Endodermal cell (in vitro differentiated cells): ENCODE measurements at regions not wholly inside any gene's neighbourhood (a gene's known extent, or its start where the extent isn't known, plus 50 kb on each side); places are given as distances from the start of the nearest gene placed in this dataset.

Source experiments
- DNase-seq: peaks from one replicate; pipeline ENCODE4 v3.0.0-alpha.2; 2017
- H3K27ac ChIP-seq: 2 replicates; pipeline ENCODE4 v1.5.1; 2013; ENCODE audit warnings: mild to moderate bottlenecking, low read depth, low read length, moderate library complexity
- H3K27me3 ChIP-seq: 2 replicates; pipeline ENCODE4 v1.6.1; 2013; ENCODE audit warnings: mild to moderate bottlenecking, low read length, moderate library complexity; ENCODE audit not compliant: insufficient read depth, control insufficient read depth, poor library complexity, severe bottlenecking
- H3K36me3 ChIP-seq: 2 replicates; pipeline ENCODE4 v1.7.0; 2013; ENCODE audit warnings: mild to moderate bottlenecking, low read length, moderate library complexity; ENCODE audit not compliant: control insufficient read depth, insufficient read depth
- H3K4me1 ChIP-seq: one replicate; pipeline ENCODE4 v1.7.0; 2013; ENCODE audit warnings: low read length; ENCODE audit not compliant: control insufficient read depth, insufficient read depth
- H3K4me3 ChIP-seq: 2 replicates; pipeline ENCODE4 v1.5.1; 2013; ENCODE audit warnings: mild to moderate bottlenecking, low read length, moderate library complexity
- H3K9ac ChIP-seq: 2 replicates; pipeline ENCODE4 v1.6.1; 2013; ENCODE audit warnings: mild to moderate bottlenecking, low read length, moderate library complexity; ENCODE audit not compliant: poor library complexity, severe bottlenecking; ENCODE audit errors: extremely low read depth
- H3K9me3 ChIP-seq: 2 replicates; pipeline ENCODE4 v1.6.1; 2013; ENCODE audit warnings: mild to moderate bottlenecking, low read length, moderate library complexity; ENCODE audit not compliant: control insufficient read depth
- H3K27ac Mint-ChIP-seq: 2 replicates; pipeline ENCODE4 v1.8.0; 2020; ENCODE audit warnings: mixed read lengths
- H3K27me3 Mint-ChIP-seq: 2 replicates; pipeline ENCODE4 v1.8.0; 2021; ENCODE audit warnings: mild to moderate bottlenecking, mixed read lengths; ENCODE audit not compliant: insufficient read depth
- H3K36me3 Mint-ChIP-seq: 2 replicates; pipeline ENCODE4 v1.8.0; 2020; ENCODE audit warnings: low read depth, mixed read lengths
- H3K4me1 Mint-ChIP-seq: 2 replicates; pipeline ENCODE4 v1.8.0; 2020; ENCODE audit warnings: mixed read lengths
- H3K4me3 Mint-ChIP-seq: 2 replicates; pipeline ENCODE4 v1.8.0; 2020; ENCODE audit warnings: mild to moderate bottlenecking, moderate library complexity, mixed read lengths
- H3K9me3 Mint-ChIP-seq: 2 replicates; pipeline ENCODE4 v1.8.0; 2020; ENCODE audit warnings: mild to moderate bottlenecking, mixed read lengths
- CTCF ChIP-seq: fragments of 200-600 bp; sonication (generic); conservative IDR thresholded peaks from 2 replicates; pipeline ENCODE4 v1.5.0; 2021; ENCODE audit warnings: antibody characterized with exemption, mild to moderate bottlenecking
- WGBS, 2 experiments: methylation state at CpG; one replicate each; pipeline versions ENCODE4 v1.1.5 to v1.1.7; 2013; ENCODE audit warnings: missing lambda C conversion rate in 2 of 2, mixed read lengths in 1 of 2; ENCODE audit not compliant: insufficient coverage in 1 of 2, insufficient read length in 1 of 2; 5-methylcytosine and 5-hydroxymethylcytosine counted together

- Histone ChIP-seq H3K4me1 (no peaks in the 10 kb centered on the region), H3K27ac (no peak overlapping the region), H3K36me3 (no peaks in the 10 kb centered on the region), H3K27me3 (no peaks in the 10 kb centered on the region), H3K4me3 (no peak overlapping the region), H3K9me3 (no peaks in the 10 kb centered on the region), H3K9ac (no peak overlapping the region)
- H3K4me3 Mint-ChIP-seq: no peak overlapping the region
- H3K36me3 Mint-ChIP-seq: no peaks in the 10 kb centered on the region
- TF ChIP-seq CTCF: no peak
- no peak overlapping the region for H3K27ac Mint-ChIP-seq
- no peaks in the 10 kb centered on the region for H3K27me3 Mint-ChIP-seq
- no peaks in the 10 kb centered on the region for H3K4me1 Mint-ChIP-seq
- H3K9me3 Mint-ChIP-seq: no peaks in the 10 kb centered on the region
- 89 to 94% methylated on average over 2 to 4 of the region's 4 CpGs for WGBS, 2 experiments
- no peak for DNase-seq
These were observed 67.0 kb upstream of the CSRP2 start for GRCh38 chr12:76945867-76946266.

GRCh38 chr12:76944892-76945291 lies 66.1 kb upstream of the CSRP2 start:
- no peak for TF ChIP-seq CTCF
- Mint-ChIP-seq H3K36me3 (no peaks in the 10 kb centered on the region), H3K9me3 (no peaks in the 10 kb centered on the region), H3K4me1 (no peaks in the 10 kb centered on the region), H3K27me3 (no peaks in the 10 kb centered on the region), H3K4me3 (no peak overlapping the region), H3K27ac (no peak overlapping the region)
- H3K4me1 ChIP-seq: no peaks in the 10 kb centered on the region
- no peak for DNase-seq
- no peak overlapping the region for H3K27ac ChIP-seq
- H3K9ac ChIP-seq: no peak overlapping the region
- 63 to 73% methylated on average over 1 to 3 of the region's 3 CpGs for WGBS, 2 experiments
- no peaks in the 10 kb centered on the region for H3K27me3 ChIP-seq
- no peaks in the 10 kb centered on the region for H3K36me3 ChIP-seq
- H3K9me3 ChIP-seq: no peaks in the 10 kb centered on the region
- H3K4me3 ChIP-seq: no peak overlapping the region

- no peak overlapping the region for H3K4me3 ChIP-seq
- peak overlapping the region; percentile 16 for H3K27ac ChIP-seq
- no peaks in the 10 kb centered on the region for H3K27me3 Mint-ChIP-seq
- no peaks in the 10 kb centered on the region for H3K27me3 ChIP-seq
- no peak overlapping the region for H3K4me3 Mint-ChIP-seq
- H3K4me1 ChIP-seq: no peaks in the 10 kb centered on the region
- no peaks in the 10 kb centered on the region for H3K36me3 ChIP-seq
- no peaks in the 10 kb centered on the region for H3K36me3 Mint-ChIP-seq
- TF ChIP-seq CTCF: no peak
- no peak for DNase-seq
- no peaks in the 10 kb centered on the region for H3K4me1 Mint-ChIP-seq
- no peaks in the 10 kb centered on the region for H3K9me3 Mint-ChIP-seq
- H3K9me3 ChIP-seq: no peaks in the 10 kb centered on the region
- no peak overlapping the region for H3K9ac ChIP-seq
- no peak overlapping the region for H3K27ac Mint-ChIP-seq
These were observed 64.2 kb upstream of the CSRP2 start for GRCh38 chr12:76943008-76943407.
